PC-3 (cell line): ENCODE measurements at regions not wholly inside any gene's neighbourhood (a gene's known extent, or its start where the extent isn't known, plus 50 kb on each side); places are given as distances from the start of the nearest gene placed in this dataset.

Experiments
- ATAC-seq: fragments of 200-7000 bp; cut with Tn5 transposase; 2 replicates; pipeline ENCODE4 v1.9.1; 2020; ENCODE audit warnings: mild to moderate bottlenecking, moderate library complexity
- BruUV-seq: library from RNA; stranded (reverse); fragments of 400-500 nt; replicated peaks from 2 replicates; lab custom pipeline; 2021; lab: Mats Ljungman, UMichigan
- CTCF ChIA-PET: fragments of 300-600 bp; sonication (Branson Sonifier 250); formaldehyde crosslinking; loops from one replicate; lab custom pipeline; 2022; ENCODE audit warnings: antibody characterized with exemption; lab: Charles Lee
- POLR2A ChIA-PET: fragments of 300-600 bp; sonication (Branson Sonifier 250); formaldehyde crosslinking; loops from one replicate; lab custom pipeline; 2022; ENCODE audit warnings: antibody characterized with exemption; ENCODE audit not compliant: unreplicated experiment; lab: Charles Lee
- DNase-seq: peaks from one replicate; pipeline ENCODE4 v3.0.0-alpha.2; 2015
- H2AFZ ChIP-seq: fragments of 300-600 bp; sonication (generic); 2 replicates; pipeline ENCODE4 v1.6.0; 2016; ENCODE audit warnings: antibody characterized with exemption, low read length
- H3F3A ChIP-seq: fragments of 300-600 bp; sonication (generic); one replicate; pipeline ENCODE4 v1.6.0; 2017; ENCODE audit warnings: antibody characterized with exemption, low read length, control low read depth, mild to moderate bottlenecking; ENCODE audit not compliant: unreplicated experiment
- H3K27ac ChIP-seq: fragments of 300-600 bp; sonication (generic); 2 replicates; pipeline ENCODE4 v1.5.1; 2016; ENCODE audit warnings: mild to moderate bottlenecking, low read length
- H3K27me3 ChIP-seq: fragments of 300-600 bp; sonication (generic); 2 replicates; pipeline ENCODE4 v1.6.1; 2016; ENCODE audit warnings: low read length, mixed read lengths
- H3K36me3 ChIP-seq: fragments of 300-600 bp; sonication (generic); 2 replicates; pipeline ENCODE4 v1.6.1; 2016; ENCODE audit warnings: low read depth, mixed run types, low read length, mixed read lengths
- H3K4me1 ChIP-seq: fragments of 300-600 bp; sonication (generic); 2 replicates; pipeline ENCODE4 v1.5.1; 2016; ENCODE audit warnings: low read length; ENCODE audit not compliant: insufficient read depth
- H3K4me2 ChIP-seq: fragments of 300-600 bp; sonication (generic); 2 replicates; pipeline ENCODE4 v1.6.0; 2016; ENCODE audit warnings: low read length
- H3K4me3 ChIP-seq: fragments of 300-600 bp; sonication (generic); 2 replicates; pipeline ENCODE4 v1.5.1; 2016; ENCODE audit warnings: mild to moderate bottlenecking, low read length, mixed read lengths
- H3K79me2 ChIP-seq: fragments of 300-600 bp; sonication (generic); 2 replicates; pipeline ENCODE4 v1.6.1; 2017; ENCODE audit warnings: low read length, mixed read lengths
- H3K9ac ChIP-seq: fragments of 300-600 bp; sonication (generic); 2 replicates; pipeline ENCODE4 v1.6.0; 2016; ENCODE audit warnings: mild to moderate bottlenecking, low read length
- H3K9me2 ChIP-seq: fragments of 300-600 bp; sonication (generic); replicated peaks from 2 replicates; pipeline ENCODE4 v1.6.1; 2016; ENCODE audit warnings: mixed run types, low read length, mixed read lengths
- H3K9me3 ChIP-seq: fragments of 300-600 bp; sonication (generic); 2 replicates; pipeline ENCODE4 v1.6.1; 2016; ENCODE audit warnings: low read length, mixed read lengths
- H4K20me1 ChIP-seq: fragments of 300-600 bp; sonication (generic); 2 replicates; pipeline ENCODE4 v1.6.1; 2016; ENCODE audit warnings: low read length, mixed read lengths
- EZH2 ChIP-seq: fragments of 300-600 bp; sonication (generic); IDR thresholded peaks from one replicate; pipeline ENCODE4 v1.6.1; 2017; ENCODE audit warnings: antibody characterized with exemption, mild to moderate bottlenecking, low read length; ENCODE audit not compliant: unreplicated experiment
- EZH2phosphoT487 ChIP-seq: fragments of 300-600 bp; sonication (generic); IDR thresholded peaks from 2 replicates; pipeline ENCODE4 v1.6.1; 2018; ENCODE audit warnings: mild to moderate bottlenecking, antibody characterized with exemption, low read length, borderline replicate concordance
- intact Hi-C: fragments of 100-400 bp; cut with micrococcal nuclease; formaldehyde crosslinking; loops from 2 replicates; pipeline ENCODE4 v1.9.0; 2023
- TF ChIP-seq, protein P1 (sequence below): fragments of 300-600 bp; sonication (generic); conservative IDR thresholded peaks from 2 replicates; pipeline ENCODE4 v1.5.1; 2017; ENCODE audit warnings: antibody characterized with exemption, low read depth, mild to moderate bottlenecking, low read length

DNA sequence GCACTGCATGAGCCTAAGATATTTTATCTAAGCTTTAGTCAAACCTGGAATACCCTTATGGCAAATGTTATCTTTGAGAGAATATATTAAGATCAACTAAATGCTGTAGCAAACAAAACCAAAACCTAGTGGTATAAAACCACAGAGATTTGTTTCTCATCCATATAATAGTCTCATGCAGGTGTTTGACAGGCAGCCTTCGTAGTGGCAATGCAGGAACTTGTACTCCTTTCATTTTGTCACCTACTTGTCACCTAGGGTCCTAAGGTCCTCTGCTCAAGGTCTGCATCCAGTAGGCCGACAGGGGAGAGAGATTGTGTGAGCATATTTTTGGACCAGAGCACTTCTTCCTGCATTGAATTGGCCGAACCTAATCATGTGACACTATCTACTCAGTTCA lies 352.6 kb downstream of the GPR37 start:
- Histone ChIP-seq H2AFZ (no peak overlapping the region), H3K9me2 (no peaks in the 10 kb centered on the region), H3F3A (no peaks in the 10 kb centered on the region), H3K4me1 (no peaks in the 10 kb centered on the region), H3K36me3 (no peaks in the 10 kb centered on the region), H3K9ac (no peak overlapping the region), H4K20me1 (no peaks in the 10 kb centered on the region), H3K27me3 (no peaks in the 10 kb centered on the region), H3K79me2 (no peaks in the 10 kb centered on the region), H3K4me2 (no peak overlapping the region), H3K9me3 (no peaks in the 10 kb centered on the region), H3K27ac (no peak overlapping the region), H3K4me3 (no peak overlapping the region)
- ChIA-PET POLR2A (no interaction called here), CTCF (no interaction called here)
- ATAC-seq (no peak), DNase-seq (no peak)
- intact Hi-C loops: no loop called here
- TF ChIP-seq EZH2phosphoT487: no peak
- TF ChIP-seq EZH2: no peak
- TF ChIP-seq, protein P1, sequence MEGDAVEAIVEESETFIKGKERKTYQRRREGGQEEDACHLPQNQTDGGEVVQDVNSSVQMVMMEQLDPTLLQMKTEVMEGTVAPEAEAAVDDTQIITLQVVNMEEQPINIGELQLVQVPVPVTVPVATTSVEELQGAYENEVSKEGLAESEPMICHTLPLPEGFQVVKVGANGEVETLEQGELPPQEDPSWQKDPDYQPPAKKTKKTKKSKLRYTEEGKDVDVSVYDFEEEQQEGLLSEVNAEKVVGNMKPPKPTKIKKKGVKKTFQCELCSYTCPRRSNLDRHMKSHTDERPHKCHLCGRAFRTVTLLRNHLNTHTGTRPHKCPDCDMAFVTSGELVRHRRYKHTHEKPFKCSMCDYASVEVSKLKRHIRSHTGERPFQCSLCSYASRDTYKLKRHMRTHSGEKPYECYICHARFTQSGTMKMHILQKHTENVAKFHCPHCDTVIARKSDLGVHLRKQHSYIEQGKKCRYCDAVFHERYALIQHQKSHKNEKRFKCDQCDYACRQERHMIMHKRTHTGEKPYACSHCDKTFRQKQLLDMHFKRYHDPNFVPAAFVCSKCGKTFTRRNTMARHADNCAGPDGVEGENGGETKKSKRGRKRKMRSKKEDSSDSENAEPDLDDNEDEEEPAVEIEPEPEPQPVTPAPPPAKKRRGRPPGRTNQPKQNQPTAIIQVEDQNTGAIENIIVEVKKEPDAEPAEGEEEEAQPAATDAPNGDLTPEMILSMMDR: no peak
- BruUV-seq: no TSS peak

GRCh38 chr7:124412531-124412930 lies 353.1 kb downstream of the GPR37 start:
- no peak overlapping the region for H3K4me3 ChIP-seq
- no peaks in the 10 kb centered on the region for H3F3A ChIP-seq
- H3K79me2 ChIP-seq: no peaks in the 10 kb centered on the region
- peaks cover under 1% of the 10 kb centered on the region; the same call in 1 of the 2 replicates for H3K4me1 ChIP-seq
- H3K27me3 ChIP-seq: no peaks in the 10 kb centered on the region
- H3K27ac ChIP-seq: no peak overlapping the region
- H2AFZ ChIP-seq: no peak overlapping the region
- H4K20me1 ChIP-seq: no peaks in the 10 kb centered on the region
- BruUV-seq: no TSS peak
- no peak for DNase-seq
- no peaks in the 10 kb centered on the region for H3K36me3 ChIP-seq
- no peak overlapping the region for H3K9ac ChIP-seq
- POLR2A ChIA-PET: no interaction called here
- intact Hi-C loops: no loop called here
- ATAC-seq: no peak
- TF ChIP-seq EZH2phosphoT487: no peak
- TF ChIP-seq, protein P1: no peak
- TF ChIP-seq EZH2: no peak
- H3K4me2 ChIP-seq: no peak overlapping the region
- CTCF ChIA-PET: no interaction called here
- H3K9me2 ChIP-seq: no peaks in the 10 kb centered on the region
- H3K9me3 ChIP-seq: no peaks in the 10 kb centered on the region

DNA sequence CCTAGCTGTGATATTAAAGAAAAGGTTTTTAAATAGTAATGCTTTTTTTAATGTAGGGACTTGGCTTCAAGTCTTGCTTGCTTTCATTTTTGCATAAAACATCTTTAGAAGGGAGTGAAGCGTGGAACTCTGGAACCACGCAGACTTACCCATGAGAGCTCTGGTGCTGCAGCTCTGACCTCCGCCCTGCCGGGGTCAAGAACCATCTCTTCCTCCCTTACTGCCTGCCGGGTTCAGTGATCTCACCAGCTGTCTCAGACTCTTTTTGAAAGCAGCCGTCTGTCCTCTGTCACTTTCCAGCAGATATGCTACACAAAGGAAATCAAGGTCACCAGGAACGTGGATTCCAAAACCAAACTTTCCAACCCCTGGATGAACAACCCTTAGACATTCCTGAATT lies 353.8 kb downstream of the GPR37 start:
- no peaks in the 10 kb centered on the region for H3K9me2 ChIP-seq
- H3K9ac ChIP-seq: no peak overlapping the region
- ATAC-seq: no peak
- H3F3A ChIP-seq: no peaks in the 10 kb centered on the region
- H2AFZ ChIP-seq: no peak overlapping the region
- intact Hi-C loops: no loop called here
- no TSS peak for BruUV-seq
- ChIA-PET POLR2A (no interaction called here), CTCF (no interaction called here)
- TF ChIP-seq EZH2: no peak
- TF ChIP-seq, protein P1: no peak
- TF ChIP-seq EZH2phosphoT487: no peak
- H3K27ac ChIP-seq: no peak overlapping the region
- peaks cover 8% of the 10 kb centered on the region; the same call in 1 of the 2 replicates for H3K4me1 ChIP-seq
- H4K20me1 ChIP-seq: no peaks in the 10 kb centered on the region
- DNase-seq: no peak
- H3K4me2 ChIP-seq: no peak overlapping the region
- no peak overlapping the region for H3K4me3 ChIP-seq
- no peaks in the 10 kb centered on the region for H3K9me3 ChIP-seq
- H3K36me3 ChIP-seq: no peaks in the 10 kb centered on the region
- no peaks in the 10 kb centered on the region for H3K27me3 ChIP-seq
- H3K79me2 ChIP-seq: no peaks in the 10 kb centered on the region
